Thyroid gland (tissue), 4 donors: ENCODE measurements at regions not wholly inside any gene's neighbourhood (a gene's known extent, or its start where the extent isn't known, plus 50 kb on each side); places are given as distances from the start of the nearest gene placed in this dataset.

Experiments used
- DNase-seq, 2 donors: peaks; one replicate each; pipeline ENCODE4 v3.0.0-alpha.2; 2019
- H3K27ac ChIP-seq, 3 donors: fragments of 200-600 bp; sonication (generic); 1 replicate in 2 of 3; 2 replicates in 1 of 3; pipeline ENCODE4 v1.5.1; 2016 to 2019; ENCODE audit warnings: mild to moderate bottlenecking in 1 of 3, moderate library complexity in 1 of 3
- H3K27me3 ChIP-seq: fragments of 200-600 bp; sonication (generic); one replicate; pipeline ENCODE4 v1.5.1; 2019
- H3K36me3 ChIP-seq, 2 donors: fragments of 200-600 bp; sonication (generic); one replicate each; pipeline ENCODE4 v1.5.1; 2016 to 2019
- H3K4me1 ChIP-seq, 2 donors: fragments of 200-600 bp; sonication (generic); one replicate each; pipeline ENCODE4 v1.5.1; 2017 to 2019
- H3K4me3 ChIP-seq, 3 donors: fragments of 200-600 bp; sonication (generic); replicated peaks in 1 of 3; 1 replicate in 2 of 3; 2 replicates in 1 of 3; pipeline ENCODE4 v1.5.1; 2016; ENCODE audit warnings: mild to moderate bottlenecking in 1 of 3
- H3K9me3 ChIP-seq: fragments of 200-600 bp; sonication (generic); one replicate; pipeline ENCODE4 v1.5.1; 2017
- CTCF ChIP-seq, 6 experiments: fragments of 200-600 bp in 3 of 6; fragments of 450-650 bp in 3 of 6; sonication (generic) in 3 of 6; IDR thresholded peaks; one replicate each; pipeline ENCODE4 v1.5.1; 2016 to 2019; ENCODE audit warnings: antibody characterized with exemption in 6 of 6, mild to moderate bottlenecking in 2 of 6, inconsistent platforms in 1 of 6, moderate library complexity in 1 of 6
- POLR2A ChIP-seq, 2 donors: fragments of 450-650 bp; IDR thresholded peaks; one replicate each; pipeline ENCODE4 v1.6.1; 2017; ENCODE audit warnings: antibody characterized with exemption in 2 of 2, mild to moderate bottlenecking in 2 of 2, moderate library complexity in 1 of 2
- WGBS, 2 donors: methylation state at CpG; one replicate each; pipeline ENCODE4 v1.1.5; 2017; 5-methylcytosine and 5-hydroxymethylcytosine counted together
- intact Hi-C: fragments of 100-400 bp; cut with DNase I; formaldehyde crosslinking; loops from one replicate; pipeline ENCODE4 v1.15.1; 2023

- Histone ChIP-seq H3K27me3 (no peaks in the 10 kb centered on the region), H3K4me3 (no peak overlapping the region), H3K27ac (no peak overlapping the region), H3K36me3 (no peaks in the 10 kb centered on the region), H3K9me3 (no peaks in the 10 kb centered on the region), H3K4me1 (peaks cover 0 to 6% of the 10 kb centered on the region in 2 donors)
- TF ChIP-seq CTCF (IDR thresholded peaks at IDR 0.05) (no peak), POLR2A (IDR thresholded peaks at IDR 0.05) (no peak)
- 73 to 74% methylated on average over 2 of the region's 2 CpGs for WGBS, 2 donors
- intact Hi-C loops: no loop called here
- no peak for DNase-seq
Measured at GRCh38 chr1:214830941-214831340, 227.9 kb downstream of the CENPF start.

GRCh38 chr1:214831956-214832355 lies 229.0 kb downstream of the CENPF start:
- intact Hi-C loops: no loop called here
- H3K9me3 ChIP-seq: no peaks in the 10 kb centered on the region
- peaks cover 0 to 6% of the 10 kb centered on the region in 2 donors for H3K4me1 ChIP-seq
- H3K36me3 ChIP-seq: no peaks in the 10 kb centered on the region
- no peak overlapping the region for H3K27ac ChIP-seq
- no peaks in the 10 kb centered on the region for H3K27me3 ChIP-seq
- WGBS, 2 donors: 94 to 95% methylated on average over 4 to 5 of the region's 5 CpGs
- no peak for DNase-seq
- no peak overlapping the region for H3K4me3 ChIP-seq
- TF ChIP-seq CTCF (IDR thresholded peaks at IDR 0.05) (no peak), POLR2A (IDR thresholded peaks at IDR 0.05) (no peak)

GRCh38 chr1:214833178-214833756 lies 230.3 kb downstream of the CENPF start:
- TF ChIP-seq POLR2A (IDR thresholded peaks at IDR 0.05) (no peak), CTCF (IDR thresholded peaks at IDR 0.05) (no peak)
- H3K27me3 ChIP-seq: no peaks in the 10 kb centered on the region
- no peak overlapping the region for H3K27ac ChIP-seq
- H3K4me1 ChIP-seq: peaks cover 0 to 6% of the 10 kb centered on the region in 2 donors
- intact Hi-C loops: no loop called here
- no peaks in the 10 kb centered on the region for H3K9me3 ChIP-seq
- no peak overlapping the region for H3K4me3 ChIP-seq
- DNase-seq: no peak
- H3K36me3 ChIP-seq: no peaks in the 10 kb centered on the region
- WGBS, 2 donors: 61 to 67% methylated on average over 2 of the region's 2 CpGs

GRCh38 chr1:214837376-214837775 lies 234.4 kb downstream of the CENPF start:
- TF ChIP-seq POLR2A (IDR thresholded peaks at IDR 0.05): no peak
- TF ChIP-seq CTCF (IDR thresholded peaks at IDR 0.05): no peak
- no peaks in the 10 kb centered on the region for H3K9me3 ChIP-seq
- WGBS, 2 donors: 88 to 90% methylated on average over 2 of the region's 2 CpGs
- no peak overlapping the region for H3K27ac ChIP-seq
- H3K4me3 ChIP-seq: no peak overlapping the region
- no peaks in the 10 kb centered on the region for H3K36me3 ChIP-seq
- DNase-seq: no peak
- no peaks in the 10 kb centered on the region for H3K27me3 ChIP-seq
- H3K4me1 ChIP-seq: peaks cover 0 to 10% of the 10 kb centered on the region in 2 donors
- intact Hi-C loops: no loop called here

- no peak for TF ChIP-seq CTCF (IDR thresholded peaks at IDR 0.05)
- TF ChIP-seq POLR2A (IDR thresholded peaks at IDR 0.05): no peak
- no peak overlapping the region for H3K4me3 ChIP-seq
- 65 to 74% methylated on average over 3 of the region's 3 CpGs for WGBS, 2 donors
- no peak overlapping the region for H3K27ac ChIP-seq
- no peak for DNase-seq
- intact Hi-C loops: no loop called here
- H3K4me1 ChIP-seq: peaks cover 0 to 6% of the 10 kb centered on the region in 2 donors
- H3K36me3 ChIP-seq: no peaks in the 10 kb centered on the region
- H3K9me3 ChIP-seq: no peaks in the 10 kb centered on the region
- H3K27me3 ChIP-seq: no peaks in the 10 kb centered on the region
Measured at GRCh38 chr1:214838351-214838750, 235.4 kb downstream of the CENPF start.
